Activated T-helper 1 cell treated with anti-CD3 and anti-CD28 coated beads, Interleukin-12 subunit alpha, Interleukin-12 subunit beta, Interleukin-2, Interleukin-4 antibody, amounts not matched to agents 30 ng/mL and 10 ng/mL and 1 ng/mL, durations not matched to agents 14 hours and 24 hours and 36 hours (primary cell): ENCODE measurements at regions not wholly inside any gene's neighbourhood (a gene's known extent, or its start where the extent isn't known, plus 50 kb on each side); places are given as distances from the start of the nearest gene placed in this dataset.
"Not testable (repeated sequence)": the region's sequence is repeated elsewhere in the genome, so short reads cannot be mapped to it uniquely, and the experiment has no call there.

Source experiments
- DNase-seq: peaks from one replicate; pipeline ENCODE4 v3.0.0; 2021; ENCODE audit warnings: low spot score
- H3K27ac Mint-ChIP-seq: one replicate; pipeline ENCODE4 v1.8.0; 2021; ENCODE audit warnings: mild to moderate bottlenecking, mixed read lengths
- H3K27me3 Mint-ChIP-seq: one replicate; pipeline ENCODE4 v1.8.0; 2022; ENCODE audit warnings: mild to moderate bottlenecking, moderate library complexity, mixed read lengths; ENCODE audit not compliant: insufficient read depth
- H3K36me3 Mint-ChIP-seq: one replicate; pipeline ENCODE4 v1.8.0; 2021; ENCODE audit warnings: low read depth, mixed read lengths
- H3K4me1 Mint-ChIP-seq: one replicate; pipeline ENCODE4 v1.8.0; 2021; ENCODE audit warnings: low read depth, mixed read lengths
- H3K4me3 Mint-ChIP-seq: one replicate; pipeline ENCODE4 v1.8.0; 2021; ENCODE audit warnings: mild to moderate bottlenecking, moderate library complexity, mixed read lengths
- H3K9me3 Mint-ChIP-seq: one replicate; pipeline ENCODE4 v1.8.0; 2021; ENCODE audit warnings: mixed read lengths
- intact Hi-C: fragments of 100-400 bp; cut with micrococcal nuclease; formaldehyde crosslinking; loops from one replicate; pipeline ENCODE4 v1.15.1; 2024

- Mint-ChIP-seq H3K4me1 (no peaks in the 10 kb centered on the region), H3K9me3 (no peaks in the 10 kb centered on the region), H3K36me3 (no peaks in the 10 kb centered on the region), H3K27ac (no peak overlapping the region), H3K4me3 (no peak overlapping the region), H3K27me3 (no peaks in the 10 kb centered on the region)
- intact Hi-C loops: no loop called here
- no peak for DNase-seq
These were observed 74.0 kb upstream of the ARRDC3 start for GRCh38 chr5:91456928-91457680.

- no peaks in the 10 kb centered on the region for H3K27me3 Mint-ChIP-seq
- H3K9me3 Mint-ChIP-seq: no peaks in the 10 kb centered on the region
- intact Hi-C loops: no loop called here
- no peak overlapping the region for H3K27ac Mint-ChIP-seq
- no peaks in the 10 kb centered on the region for H3K4me1 Mint-ChIP-seq
- no peak overlapping the region for H3K4me3 Mint-ChIP-seq
- no peak for DNase-seq
- H3K36me3 Mint-ChIP-seq: no peaks in the 10 kb centered on the region
These were observed 66.0 kb upstream of the ARRDC3 start for GRCh38 chr5:91449083-91449482.

- H3K36me3 Mint-ChIP-seq, H3K27ac Mint-ChIP-seq, H3K27me3 Mint-ChIP-seq, intact Hi-C loops, H3K9me3 Mint-ChIP-seq, H3K4me1 Mint-ChIP-seq, H3K4me3 Mint-ChIP-seq, DNase-seq: not testable (repeated sequence)
These were observed 65.0 kb upstream of the ARRDC3 start for GRCh38 chr5:91448079-91448478.

- DNase-seq, H3K9me3 Mint-ChIP-seq, intact Hi-C loops, H3K27me3 Mint-ChIP-seq, H3K27ac Mint-ChIP-seq, H3K4me3 Mint-ChIP-seq, H3K36me3 Mint-ChIP-seq, H3K4me1 Mint-ChIP-seq: not testable (repeated sequence)
These were observed 63.8 kb upstream of the ARRDC3 start for GRCh38 chr5:91446880-91447279.

GRCh38 chr5:91443761-91444467 lies 60.8 kb upstream of the ARRDC3 start:
- Mint-ChIP-seq H3K27ac (no peak overlapping the region), H3K4me1 (no peaks in the 10 kb centered on the region), H3K9me3 (no peaks in the 10 kb centered on the region)

GRCh38 chr5:91443023-91443422 lies 59.9 kb upstream of the ARRDC3 start:
- H3K4me1 Mint-ChIP-seq: no peaks in the 10 kb centered on the region
- H3K36me3 Mint-ChIP-seq: no peaks in the 10 kb centered on the region
- H3K9me3 Mint-ChIP-seq: no peaks in the 10 kb centered on the region
- intact Hi-C loops: no loop called here
- peaks cover 2% of the 10 kb centered on the region for H3K27me3 Mint-ChIP-seq
- DNase-seq: no peak
- H3K4me3 Mint-ChIP-seq: no peak overlapping the region
- no peak overlapping the region for H3K27ac Mint-ChIP-seq

More at GRCh38 chr5:91443761-91444467, 60.8 kb upstream of the ARRDC3 start:
- no peak for DNase-seq
- Mint-ChIP-seq H3K27me3 (peaks cover 2% of the 10 kb centered on the region), H3K4me3 (no peak overlapping the region), H3K36me3 (no peaks in the 10 kb centered on the region)
- intact Hi-C loops: no loop called here

GRCh38 chr5:91441082-91441481 lies 58.0 kb upstream of the ARRDC3 start:
- H3K27ac Mint-ChIP-seq: no peak overlapping the region
- intact Hi-C loops: no loop called here

GRCh38 chr5:91438871-91439270 lies 55.8 kb upstream of the ARRDC3 start:
- Mint-ChIP-seq H3K9me3 (no peaks in the 10 kb centered on the region), H3K27me3 (peaks cover 2% of the 10 kb centered on the region), H3K4me3 (no peak overlapping the region), H3K4me1 (peaks cover 11% of the 10 kb centered on the region), H3K27ac (no peak overlapping the region), H3K36me3 (no peaks in the 10 kb centered on the region)
- intact Hi-C loops: no loop called here
- DNase-seq: no peak

More at GRCh38 chr5:91441082-91441481, 58.0 kb upstream of the ARRDC3 start:
- no peak overlapping the region for H3K4me3 Mint-ChIP-seq
- no peaks in the 10 kb centered on the region for H3K4me1 Mint-ChIP-seq
- peaks cover 2% of the 10 kb centered on the region for H3K27me3 Mint-ChIP-seq
- no peak for DNase-seq
- H3K9me3 Mint-ChIP-seq: no peaks in the 10 kb centered on the region
- no peaks in the 10 kb centered on the region for H3K36me3 Mint-ChIP-seq

GRCh38 chr5:91436241-91436640 lies 53.1 kb upstream of the ARRDC3 start:
- H3K27ac Mint-ChIP-seq: no peak overlapping the region
- DNase-seq: no peak
- H3K9me3 Mint-ChIP-seq: no peaks in the 10 kb centered on the region
- H3K4me1 Mint-ChIP-seq: peaks cover 15% of the 10 kb centered on the region
- no peak overlapping the region for H3K4me3 Mint-ChIP-seq
- H3K27me3 Mint-ChIP-seq: peaks cover 2% of the 10 kb centered on the region
- intact Hi-C loops: no loop called here
- no peaks in the 10 kb centered on the region for H3K36me3 Mint-ChIP-seq

GRCh38 chr5:91434348-91434747 lies 51.2 kb upstream of the ARRDC3 start:
- intact Hi-C loops: no loop called here
- no peak for DNase-seq
- Mint-ChIP-seq H3K4me3 (no peak overlapping the region), H3K27me3 (no peaks in the 10 kb centered on the region), H3K9me3 (no peaks in the 10 kb centered on the region), H3K4me1 (peaks cover 15% of the 10 kb centered on the region), H3K36me3 (no peaks in the 10 kb centered on the region), H3K27ac (no peak overlapping the region)

- no peak for DNase-seq
- Mint-ChIP-seq H3K27me3 (no peaks in the 10 kb centered on the region), H3K36me3 (no peaks in the 10 kb centered on the region), H3K9me3 (no peaks in the 10 kb centered on the region), H3K4me3 (no peak overlapping the region), H3K4me1 (peaks cover 15% of the 10 kb centered on the region), H3K27ac (no peak overlapping the region)
- intact Hi-C loops: no loop called here
These were observed 50.7 kb upstream of the ARRDC3 start for GRCh38 chr5:91433861-91434260.
